Adipocyte (in vitro differentiated cells): ENCODE measurements at regions not wholly inside any gene's neighbourhood (a gene's known extent, or its start where the extent isn't known, plus 50 kb on each side); places are given as distances from the start of the nearest gene placed in this dataset.
"Not testable (repeated sequence)": the region's sequence is repeated elsewhere in the genome, so short reads cannot be mapped to it uniquely, and the experiment has no call there.

Experiments
- DNase-seq: peaks from one replicate; pipeline ENCODE4 v3.0.0-alpha.2; 2015; ENCODE audit warnings: low read depth
- H3K27me3 ChIP-seq: replicated peaks from 2 replicates; pipeline ENCODE4 v1.7.0; 2013; ENCODE audit warnings: mild to moderate bottlenecking, low read length, moderate library complexity; ENCODE audit not compliant: control insufficient read depth, insufficient read depth
- H3K36me3 ChIP-seq: 2 replicates; pipeline ENCODE4 v1.7.0; 2013; ENCODE audit warnings: low read length, mild to moderate bottlenecking, moderate library complexity; ENCODE audit not compliant: control insufficient read depth, insufficient read depth, severe bottlenecking
- H3K4me1 ChIP-seq: 2 replicates; pipeline ENCODE4 v1.7.0; 2013; ENCODE audit warnings: mild to moderate bottlenecking, low read length, moderate library complexity; ENCODE audit not compliant: control insufficient read depth, insufficient read depth
- H3K4me3 ChIP-seq: 2 replicates; pipeline ENCODE4 v1.7.0; 2013; ENCODE audit warnings: mild to moderate bottlenecking, low read length, moderate library complexity
- H3K9ac ChIP-seq: 2 replicates; pipeline ENCODE4 v1.7.0; 2013; ENCODE audit warnings: mild to moderate bottlenecking, low read length, moderate library complexity
- H3K9me3 ChIP-seq: 2 replicates; pipeline ENCODE4 v1.7.0; 2013; ENCODE audit warnings: mild to moderate bottlenecking, low read length, moderate library complexity; ENCODE audit not compliant: control insufficient read depth

DNA sequence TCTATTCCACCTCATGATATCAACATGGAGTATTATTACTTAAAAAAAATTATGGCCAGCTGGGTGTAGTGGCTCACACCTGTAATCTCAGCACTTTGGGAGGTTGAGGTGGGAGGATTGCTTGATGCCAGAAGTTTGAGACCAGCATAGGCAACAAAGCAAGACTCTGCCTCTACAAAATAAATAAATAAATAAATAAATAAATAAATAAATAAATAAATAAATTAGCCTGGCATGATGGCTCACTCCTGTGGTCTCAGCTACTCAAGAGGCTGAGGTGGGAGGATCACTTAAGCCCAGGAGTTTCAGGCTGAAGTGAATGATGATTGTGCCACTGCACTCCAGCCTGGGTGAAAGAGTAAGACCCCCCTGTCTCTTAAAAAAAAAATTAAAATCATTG, 350.8 kb downstream of the VRK1 start:
- H3K36me3 ChIP-seq, DNase-seq, H3K4me3 ChIP-seq, H3K9me3 ChIP-seq, H3K9ac ChIP-seq, H3K4me1 ChIP-seq, H3K27me3 ChIP-seq: not testable (repeated sequence)

DNA sequence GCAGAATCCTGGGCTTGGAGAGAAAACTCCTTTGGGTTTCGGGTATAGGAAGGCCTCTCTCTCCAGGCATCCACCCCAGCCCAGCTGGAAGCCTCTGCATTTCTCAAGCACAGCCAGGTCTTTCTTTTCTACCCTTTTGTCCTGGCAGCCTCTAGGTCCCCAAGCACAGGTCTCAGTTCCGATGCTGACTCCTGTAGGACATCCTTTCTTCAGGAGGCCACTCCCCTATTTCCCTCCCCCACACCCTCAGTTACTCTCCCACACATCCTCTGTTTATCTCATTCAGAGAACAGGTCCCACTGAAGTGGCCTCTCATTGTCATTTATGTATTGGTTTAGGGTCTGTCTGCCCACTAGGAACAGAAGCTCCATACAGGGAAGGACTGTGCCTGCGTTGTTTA, 352.6 kb downstream of the VRK1 start:
- no peak overlapping the region for H3K9ac ChIP-seq
- DNase-seq, result no peak
- no peaks in the 10 kb centered on the region for H3K36me3 ChIP-seq
- H3K9me3 ChIP-seq, result peaks cover 3% of the 10 kb centered on the region
- no peaks in the 10 kb centered on the region for H3K4me1 ChIP-seq
- H3K4me3 ChIP-seq, result no peak overlapping the region
- H3K27me3 ChIP-seq, result no peaks in the 10 kb centered on the region

DNA sequence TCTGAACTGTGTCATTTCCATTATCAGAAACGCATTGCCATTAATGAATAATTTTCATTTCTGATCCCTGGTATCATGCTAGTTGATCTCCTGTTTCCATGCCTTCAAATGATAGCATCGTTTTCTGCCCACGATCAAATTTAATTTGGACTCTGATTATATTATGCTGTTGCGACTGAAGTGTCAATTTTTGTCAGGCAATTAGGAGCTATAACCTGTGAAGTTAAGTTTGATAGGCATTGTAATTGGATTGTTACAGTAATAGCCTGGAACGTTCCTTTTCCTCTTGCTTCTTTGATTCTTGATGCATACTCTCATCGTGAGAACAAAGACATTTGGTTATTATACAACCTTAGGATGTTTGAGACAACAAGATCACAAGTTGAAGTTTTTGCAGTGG, 356.3 kb downstream of the VRK1 start:
- Histone ChIP-seq H3K27me3 (peaks cover 6% of the 10 kb centered on the region), H3K9me3 (peaks cover 3% of the 10 kb centered on the region), H3K9ac (no peak overlapping the region), H3K36me3 (no peaks in the 10 kb centered on the region), H3K4me1 (no peaks in the 10 kb centered on the region), H3K4me3 (no peak overlapping the region)
- DNase-seq, result no peak

DNA sequence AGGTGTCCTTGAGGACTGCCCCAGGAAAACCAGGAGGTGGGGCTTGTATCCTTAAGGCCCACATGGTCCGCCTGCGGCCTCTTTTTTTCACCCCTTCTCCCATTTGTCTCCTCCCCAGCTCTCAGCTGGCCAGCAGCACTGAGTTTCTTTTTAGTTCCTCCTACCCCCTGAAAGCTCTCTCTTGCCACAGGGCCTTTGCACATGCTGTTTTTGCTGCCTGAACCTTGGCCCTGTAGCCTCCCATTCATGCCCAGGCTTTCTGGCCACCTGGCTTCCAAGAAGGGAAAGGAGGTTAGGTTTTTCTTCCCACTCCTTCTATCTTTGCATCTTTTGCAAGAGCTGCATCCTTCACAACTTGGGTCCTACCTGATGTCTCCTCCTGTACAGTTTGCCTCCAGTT, 358.1 kb downstream of the VRK1 start:
- peaks cover 6% of the 10 kb centered on the region for H3K27me3 ChIP-seq
- H3K36me3 ChIP-seq, result no peaks in the 10 kb centered on the region
- H3K9me3 ChIP-seq, result peaks cover 3% of the 10 kb centered on the region
- H3K4me3 ChIP-seq, result no peak overlapping the region
- H3K4me1 ChIP-seq, result no peaks in the 10 kb centered on the region
- no peak for DNase-seq
- H3K9ac ChIP-seq, result no peak overlapping the region

DNA sequence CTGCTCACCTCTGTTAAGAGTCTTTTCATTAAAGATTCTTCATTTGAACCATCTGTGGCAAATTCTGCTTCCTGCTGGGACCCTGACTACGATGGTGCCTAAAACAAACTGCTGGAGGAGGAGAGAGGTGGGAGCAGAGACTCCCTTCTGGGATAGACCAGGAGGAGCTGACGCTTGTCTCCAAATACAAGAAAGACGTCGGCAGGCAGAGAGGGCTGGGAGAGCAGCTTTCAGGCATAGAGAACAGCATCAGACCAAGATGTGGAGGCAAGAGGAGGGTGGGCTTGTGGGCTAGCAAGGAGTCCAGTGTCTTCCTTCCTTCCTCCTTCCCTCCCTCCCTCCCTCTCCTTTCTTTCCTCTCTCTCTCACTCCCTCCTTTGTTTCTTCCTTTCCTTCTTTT, 358.6 kb downstream of the VRK1 start:
- Histone ChIP-seq H3K9me3 (peaks cover 3% of the 10 kb centered on the region), H3K27me3 (peaks cover 6% of the 10 kb centered on the region), H3K36me3 (no peaks in the 10 kb centered on the region), H3K9ac (no peak overlapping the region), H3K4me3 (no peak overlapping the region), H3K4me1 (no peaks in the 10 kb centered on the region)
- no peak for DNase-seq

DNA sequence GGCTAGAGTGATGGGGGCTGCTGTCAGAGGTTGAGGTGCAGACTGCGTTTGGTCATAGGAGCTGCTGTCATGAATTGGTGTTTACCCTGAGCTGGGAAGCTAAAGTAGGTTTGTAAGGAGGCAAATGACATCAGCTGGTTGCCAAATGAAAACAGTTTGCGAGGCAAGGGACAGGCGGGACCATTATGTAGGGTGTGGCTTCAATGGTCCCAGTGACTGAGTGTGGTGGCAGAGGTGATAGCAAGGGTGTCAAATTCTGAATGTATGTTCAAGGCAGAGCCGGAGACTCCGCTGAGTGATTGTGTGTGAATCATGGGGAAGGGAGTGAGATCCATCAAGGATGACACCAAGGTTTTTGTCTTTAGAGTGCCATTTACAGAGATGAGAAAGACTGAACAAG, 359.5 kb downstream of the VRK1 start:
- Histone ChIP-seq H3K4me1 (no peaks in the 10 kb centered on the region), H3K36me3 (no peaks in the 10 kb centered on the region), H3K4me3 (no peak overlapping the region), H3K9ac (no peak overlapping the region), H3K9me3 (peaks cover 3% of the 10 kb centered on the region), H3K27me3 (peaks cover 6% of the 10 kb centered on the region)
- no peak for DNase-seq

DNA sequence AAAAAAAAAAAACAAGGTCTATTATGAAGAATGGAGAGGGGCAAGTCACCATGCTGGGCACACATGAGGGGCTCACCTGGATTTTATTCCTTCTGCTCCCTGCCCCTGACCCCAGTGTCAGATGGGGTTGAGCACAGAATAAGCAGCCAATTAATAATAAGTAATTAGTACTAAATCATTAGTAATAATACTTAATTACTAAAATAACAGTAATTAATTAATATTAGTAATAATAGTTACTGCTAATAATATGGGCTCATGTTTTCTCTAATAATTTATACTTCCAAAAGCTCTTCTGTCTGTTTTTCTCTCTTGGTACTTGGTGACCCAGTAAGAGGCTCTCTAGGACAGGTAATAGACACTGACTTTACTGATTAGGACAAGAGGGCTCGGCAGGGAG, 360.9 kb downstream of the VRK1 start:
- DNase-seq, result no peak
- no peak overlapping the region for H3K4me3 ChIP-seq
- no peak overlapping the region for H3K9ac ChIP-seq
- peaks cover 6% of the 10 kb centered on the region for H3K27me3 ChIP-seq
- H3K4me1 ChIP-seq, result no peaks in the 10 kb centered on the region
- peaks cover 3% of the 10 kb centered on the region for H3K9me3 ChIP-seq
- no peaks in the 10 kb centered on the region for H3K36me3 ChIP-seq

DNA sequence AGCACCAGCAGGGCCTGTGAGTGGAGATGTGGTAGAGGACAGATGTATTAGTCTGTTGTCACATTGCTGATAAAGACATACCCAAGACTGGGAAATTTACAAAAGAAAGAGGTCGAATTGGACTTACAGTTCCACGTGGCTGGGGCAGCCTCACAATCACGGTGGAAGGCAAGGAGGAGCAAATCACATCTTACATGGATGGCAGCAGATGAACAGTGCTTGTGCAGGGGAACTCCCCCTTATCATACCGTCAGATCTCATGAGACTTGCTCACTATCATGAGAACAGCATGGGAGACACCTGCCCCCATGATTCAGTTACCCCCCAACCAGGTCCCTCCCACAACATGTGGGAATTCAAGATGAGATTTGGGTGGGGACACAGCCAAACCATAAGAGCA, 361.9 kb downstream of the VRK1 start:
- no peaks in the 10 kb centered on the region for H3K36me3 ChIP-seq
- H3K9me3 ChIP-seq, result peaks cover 3% of the 10 kb centered on the region
- H3K9ac ChIP-seq, result no peak overlapping the region
- DNase-seq, result no peak
- no peak overlapping the region for H3K4me3 ChIP-seq
- H3K4me1 ChIP-seq, result no peaks in the 10 kb centered on the region
- H3K27me3 ChIP-seq, result peaks cover 6% of the 10 kb centered on the region

DNA sequence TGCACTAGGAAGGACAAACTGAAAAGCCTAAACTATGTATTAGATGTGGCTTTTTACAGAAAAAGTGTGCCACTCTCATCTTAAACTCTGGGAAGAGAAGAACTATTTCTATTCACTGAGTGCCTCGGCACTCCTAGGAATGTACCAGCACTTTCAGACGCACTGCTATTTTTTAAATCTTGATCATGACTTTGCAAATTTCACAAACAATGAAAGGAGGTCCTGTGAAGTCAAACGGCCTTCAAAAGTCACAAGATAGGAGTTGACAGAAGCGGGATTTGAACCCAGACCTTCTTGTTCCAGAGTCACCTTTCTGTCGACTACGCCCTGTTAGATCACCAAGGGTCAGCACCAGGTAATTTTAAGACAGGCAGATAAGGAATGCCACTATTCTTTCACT, 365.4 kb downstream of the VRK1 start:
- no peaks in the 10 kb centered on the region for H3K4me1 ChIP-seq
- no peak for DNase-seq
- H3K9ac ChIP-seq, result no peak overlapping the region
- no peaks in the 10 kb centered on the region for H3K36me3 ChIP-seq
- H3K27me3 ChIP-seq, result no peaks in the 10 kb centered on the region
- no peaks in the 10 kb centered on the region for H3K9me3 ChIP-seq
- no peak overlapping the region for H3K4me3 ChIP-seq

DNA sequence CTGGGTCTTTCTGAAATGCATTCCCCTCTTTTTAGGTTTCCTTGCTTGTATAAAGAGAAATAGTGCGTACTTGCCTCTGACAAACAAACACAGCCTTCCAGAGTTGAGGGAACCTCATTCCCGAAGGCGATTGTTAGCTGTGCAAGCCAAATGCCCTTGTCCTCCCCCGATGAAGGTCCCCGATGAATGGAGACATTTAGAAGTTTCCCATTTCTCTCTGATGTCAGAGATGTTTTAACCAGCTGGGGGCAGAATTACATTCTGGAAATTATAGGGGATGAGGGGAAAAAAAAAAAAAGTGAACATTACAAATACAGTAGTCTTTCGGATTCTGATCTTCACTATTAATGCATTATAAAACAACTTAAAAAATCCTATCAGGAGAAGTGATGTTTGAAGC, 366.8 kb downstream of the VRK1 start:
- Histone ChIP-seq H3K9me3 (no peaks in the 10 kb centered on the region), H3K4me3 (no peak overlapping the region), H3K36me3 (no peaks in the 10 kb centered on the region), H3K27me3 (peaks cover 5% of the 10 kb centered on the region), H3K9ac (no peak overlapping the region), H3K4me1 (no peaks in the 10 kb centered on the region)
- no peak for DNase-seq

DNA sequence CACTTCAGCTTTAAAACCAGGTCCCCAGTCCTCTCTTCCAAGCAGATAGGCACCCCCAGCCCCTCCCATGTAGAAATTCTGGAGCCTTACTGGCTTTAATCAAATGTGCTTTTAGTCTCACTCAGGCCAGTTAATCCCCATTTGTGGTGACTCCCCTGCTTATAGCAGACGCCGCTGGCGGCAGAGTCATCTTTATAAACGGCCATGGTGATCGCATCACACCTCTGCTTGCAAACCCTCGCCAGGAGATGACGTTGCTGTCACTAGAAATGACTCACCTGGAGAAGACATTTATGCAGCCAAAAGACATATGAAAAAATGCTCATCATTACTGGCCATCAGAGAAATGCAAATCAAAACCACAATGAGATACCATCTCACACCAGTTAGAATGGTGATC, 369.3 kb downstream of the VRK1 start:
- Histone ChIP-seq H3K9ac (no peak overlapping the region), H3K4me3 (no peak overlapping the region), H3K27me3 (peaks cover 5% of the 10 kb centered on the region), H3K4me1 (no peaks in the 10 kb centered on the region), H3K9me3 (no peaks in the 10 kb centered on the region), H3K36me3 (no peaks in the 10 kb centered on the region)
- no peak for DNase-seq

DNA sequence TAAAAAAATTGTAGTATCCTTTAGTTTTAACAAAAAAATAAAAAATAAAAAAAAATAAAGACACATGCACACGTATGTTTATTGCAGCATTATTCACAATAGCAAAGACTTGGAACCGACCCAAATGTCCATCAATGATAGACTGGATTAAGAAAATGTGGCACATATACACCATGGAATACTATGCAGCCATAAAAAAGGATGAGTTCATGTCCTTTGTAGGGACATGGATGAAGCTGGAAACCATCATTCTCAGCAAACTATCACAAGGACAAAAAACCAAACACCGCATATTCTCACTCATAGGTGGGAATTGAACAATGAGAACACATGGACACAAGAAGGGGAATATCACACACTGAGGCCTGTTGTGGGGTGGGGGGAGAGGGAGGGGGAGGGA, 370.4 kb downstream of the VRK1 start:
- H3K9ac ChIP-seq, H3K36me3 ChIP-seq, H3K4me1 ChIP-seq, H3K9me3 ChIP-seq, DNase-seq, H3K27me3 ChIP-seq, H3K4me3 ChIP-seq: not testable (repeated sequence)
